Neural progenitor cell (in vitro differentiated cells): ENCODE measurements at regions not wholly inside any gene's neighbourhood (a gene's known extent, or its start where the extent isn't known, plus 50 kb on each side); places are given as distances from the start of the nearest gene placed in this dataset.

ENCODE experiments used
- DNase-seq: peaks from one replicate; pipeline ENCODE4 v3.0.0-alpha.2; 2016; ENCODE audit warnings: low spot score
- H2AFZ ChIP-seq: fragments of 200-600 bp; sonication (generic); replicated peaks from 2 replicates; pipeline ENCODE4 v1.6.1; 2016; ENCODE audit warnings: antibody characterized with exemption
- H3F3A ChIP-seq: fragments of 200-600 bp; sonication (generic); 2 replicates; pipeline ENCODE4 v1.6.1; 2016; ENCODE audit warnings: antibody characterized with exemption, low read depth
- H3K27ac ChIP-seq: fragments of 200-600 bp; sonication (generic); 2 replicates; pipeline ENCODE4 v1.5.1; 2016; ENCODE audit warnings: mild to moderate bottlenecking
- H3K27me3 ChIP-seq: fragments of 200-600 bp; sonication (generic); 2 replicates; pipeline ENCODE4 v1.6.1; 2016; ENCODE audit warnings: mild to moderate bottlenecking, moderate library complexity
- H3K36me3 ChIP-seq: fragments of 200-600 bp; sonication (generic); 2 replicates; pipeline ENCODE4 v1.5.1; 2016
- H3K4me1 ChIP-seq: fragments of 200-600 bp; sonication (generic); 2 replicates; pipeline ENCODE4 v1.6.1; 2016; ENCODE audit warnings: mixed run types
- H3K4me2 ChIP-seq: fragments of 200-600 bp; sonication (generic); 2 replicates; pipeline ENCODE4 v1.6.1; 2016
- H3K4me3 ChIP-seq: fragments of 200-600 bp; sonication (generic); 2 replicates; pipeline ENCODE4 v1.5.1; 2016
- H3K79me2 ChIP-seq: fragments of 200-600 bp; sonication (generic); 2 replicates; pipeline ENCODE4 v1.6.1; 2016; ENCODE audit warnings: low read depth
- H3K9ac ChIP-seq: fragments of 200-600 bp; sonication (generic); 2 replicates; pipeline ENCODE4 v1.6.1; 2016
- H3K9me3 ChIP-seq: fragments of 200-600 bp; sonication (generic); 2 replicates; pipeline ENCODE4 v1.5.1; 2016; ENCODE audit warnings: low read depth
- H4K20me1 ChIP-seq: fragments of 200-600 bp; sonication (generic); 2 replicates; pipeline ENCODE4 v1.6.1; 2016; ENCODE audit warnings: low read depth
- H3K27ac Mint-ChIP-seq: 3 replicates; pipeline ENCODE4 v1.8.0; 2021; ENCODE audit warnings: mixed read lengths
- H3K27me3 Mint-ChIP-seq: 2 replicates; pipeline ENCODE4 v1.8.0; 2022; ENCODE audit warnings: low read depth, mild to moderate bottlenecking, inconsistent platforms, moderate library complexity, mixed read lengths; ENCODE audit not compliant: insufficient read depth
- H3K36me3 Mint-ChIP-seq: 3 replicates; pipeline ENCODE4 v1.8.0; 2021; ENCODE audit warnings: mixed read lengths
- H3K4me1 Mint-ChIP-seq: 3 replicates; pipeline ENCODE4 v1.8.0; 2021; ENCODE audit warnings: mixed read lengths
- H3K4me3 Mint-ChIP-seq: 3 replicates; pipeline ENCODE4 v1.8.0; 2021; ENCODE audit warnings: mild to moderate bottlenecking, moderate library complexity, mixed read lengths
- H3K9me3 Mint-ChIP-seq: 3 replicates; pipeline ENCODE4 v1.8.0; 2020; ENCODE audit warnings: mixed read lengths
- CTCF ChIP-seq: fragments of 200-600 bp; sonication (generic); IDR thresholded peaks from 2 replicates; pipeline ENCODE4 v1.5.1; 2017; ENCODE audit warnings: antibody characterized with exemption, mild to moderate bottlenecking
- EZH2 ChIP-seq: fragments of 200-600 bp; sonication (generic); IDR thresholded peaks from 2 replicates; pipeline ENCODE4 v1.6.1; 2017; ENCODE audit warnings: antibody characterized with exemption, mild to moderate bottlenecking, moderate library complexity
- EZH2phosphoT487 ChIP-seq: fragments of 200-600 bp; sonication (generic); IDR thresholded peaks from 2 replicates; pipeline ENCODE4 v1.6.1; 2017; ENCODE audit warnings: antibody characterized with exemption

GRCh38 chr17:34521955-34522354 is 57.4 kb upstream of the TMEM132E start:
- Histone ChIP-seq H3K27me3 (peaks cover 4% of the 10 kb centered on the region), H3K27ac (no peak overlapping the region)
- H3K4me3 Mint-ChIP-seq: no peak overlapping the region

GRCh38 chr17:34519282-34519681 is 60.1 kb upstream of the TMEM132E start:
- Histone ChIP-seq H3K36me3 (no peaks in the 10 kb centered on the region), H3K9me3 (no peaks in the 10 kb centered on the region), H3K4me2 (no peak overlapping the region), H3K4me1 (no peaks in the 10 kb centered on the region), H3K9ac (no peak overlapping the region), H4K20me1 (peaks cover 2% of the 10 kb centered on the region), H2AFZ (no peak overlapping the region), H3F3A (no peaks in the 10 kb centered on the region), H3K4me3 (no peak overlapping the region), H3K79me2 (no peaks in the 10 kb centered on the region), H3K27ac (no peak overlapping the region), H3K27me3 (peaks cover 11% of the 10 kb centered on the region)
- peak; percentile 86 for DNase-seq
- peak; percentile 80 for TF ChIP-seq CTCF
- no peak for TF ChIP-seq EZH2
- no peak for TF ChIP-seq EZH2phosphoT487
- Mint-ChIP-seq H3K36me3 (no peaks in the 10 kb centered on the region), H3K4me1 (no peaks in the 10 kb centered on the region), H3K9me3 (no peaks in the 10 kb centered on the region), H3K27ac (no peak overlapping the region), H3K4me3 (no peak overlapping the region), H3K27me3 (peaks cover 2% of the 10 kb centered on the region)

More at GRCh38 chr17:34521955-34522354, 57.4 kb upstream of the TMEM132E start:
- no peak for TF ChIP-seq EZH2phosphoT487
- no peak for TF ChIP-seq EZH2
- TF ChIP-seq CTCF: no peak
- Mint-ChIP-seq H3K9me3 (no peaks in the 10 kb centered on the region), H3K27ac (no peak overlapping the region), H3K4me1 (no peaks in the 10 kb centered on the region), H3K36me3 (no peaks in the 10 kb centered on the region), H3K27me3 (peaks cover 3% of the 10 kb centered on the region)
- H3K79me2 ChIP-seq: no peaks in the 10 kb centered on the region
- H3K36me3 ChIP-seq: no peaks in the 10 kb centered on the region
- H3K4me2 ChIP-seq: no peak overlapping the region
- no peak overlapping the region for H3K9ac ChIP-seq
- DNase-seq: no peak
- H3K4me1 ChIP-seq: no peaks in the 10 kb centered on the region
- H4K20me1 ChIP-seq: no peaks in the 10 kb centered on the region
- no peaks in the 10 kb centered on the region for H3F3A ChIP-seq
- no peak overlapping the region for H3K4me3 ChIP-seq
- no peak overlapping the region for H2AFZ ChIP-seq
- H3K9me3 ChIP-seq: no peaks in the 10 kb centered on the region

- no peaks in the 10 kb centered on the region for H3K9me3 Mint-ChIP-seq
- peaks cover 2% of the 10 kb centered on the region for H4K20me1 ChIP-seq
- H3K27me3 ChIP-seq: peaks cover 16% of the 10 kb centered on the region
- no peaks in the 10 kb centered on the region for H3K36me3 ChIP-seq
- H3K79me2 ChIP-seq: no peaks in the 10 kb centered on the region
- no peak overlapping the region for H3K4me3 Mint-ChIP-seq
- no peak overlapping the region for H3K4me3 ChIP-seq
- H3K9ac ChIP-seq: no peak overlapping the region
- DNase-seq: no peak
- no peak overlapping the region for H3K27ac Mint-ChIP-seq
- peaks cover 2% of the 10 kb centered on the region for H3K27me3 Mint-ChIP-seq
- H3K27ac ChIP-seq: no peak overlapping the region
- H3K4me2 ChIP-seq: no peak overlapping the region
- no peaks in the 10 kb centered on the region for H3K36me3 Mint-ChIP-seq
- no peaks in the 10 kb centered on the region for H3K4me1 Mint-ChIP-seq
- TF ChIP-seq EZH2 (no peak), EZH2phosphoT487 (no peak), CTCF (no peak)
- no peak overlapping the region for H2AFZ ChIP-seq
- H3K9me3 ChIP-seq: no peaks in the 10 kb centered on the region
- H3F3A ChIP-seq: no peaks in the 10 kb centered on the region
- no peaks in the 10 kb centered on the region for H3K4me1 ChIP-seq
These were observed 62.0 kb upstream of the TMEM132E start for GRCh38 chr17:34517406-34517805.
